Stimulated activated naive CD4-positive, alpha-beta T cell (primary cell): ENCODE measurements at regions not wholly inside any gene's neighbourhood (a gene's known extent, or its start where the extent isn't known, plus 50 kb on each side); places are given as distances from the start of the nearest gene placed in this dataset.

Experiments used
- DNase-seq, 6 experiments: peaks; one replicate each; lab custom pipeline; 2025; lab: John Stamatoyannopoulos, UW

- no peak for DNase-seq
Observed at GRCh38 chr13:38606699-38607535, 80.0 kb upstream of the FREM2 start.

- no peak for DNase-seq
Observed at GRCh38 chr13:38617936-38618335, 68.9 kb upstream of the FREM2 start.

GRCh38 chr13:38618336-38618735 lies 68.5 kb upstream of the FREM2 start:
- DNase-seq: no peak

- DNase-seq: no peak
Observed at GRCh38 chr13:38618881-38619280, 68.0 kb upstream of the FREM2 start.

GRCh38 chr13:38620876-38621275 lies 66.0 kb upstream of the FREM2 start:
- no peak for DNase-seq

GRCh38 chr13:38624822-38625221 lies 62.1 kb upstream of the FREM2 start:
- DNase-seq: no peak

GRCh38 chr13:38628554-38628953 lies 58.3 kb upstream of the FREM2 start:
- DNase-seq: no peak

- no peak for DNase-seq
Observed at GRCh38 chr13:38630780-38631179, 56.1 kb upstream of the FREM2 start.

- DNase-seq: no peak
Observed at GRCh38 chr13:38635030-38635429, 51.8 kb upstream of the FREM2 start.

- no peak for DNase-seq
Observed at GRCh38 chr13:38636073-38636472, 50.8 kb upstream of the FREM2 start.

GRCh38 chr13:38636761-38637160 lies 50.1 kb upstream of the FREM2 start:
- no peak for DNase-seq
